Neural cell (in vitro differentiated cells): ENCODE measurements at regions not wholly inside any gene's neighbourhood (a gene's known extent, or its start where the extent isn't known, plus 50 kb on each side); places are given as distances from the start of the nearest gene placed in this dataset.

Experiments used
- H2AFZ ChIP-seq: fragments of 200-600, 300-800 bp; sonication (generic), shearing (Covaris generic); 2 replicates; pipeline ENCODE4 v1.6.0; 2014; ENCODE audit warnings: low read depth, mild to moderate bottlenecking, antibody characterized with exemption, low read length, moderate library complexity
- H3F3A ChIP-seq: fragments of 200-600 bp; shearing (Covaris generic); 2 replicates; pipeline ENCODE4 v1.6.1; 2016; ENCODE audit warnings: mild to moderate bottlenecking, moderate library complexity, mixed read lengths, antibody characterized with exemption, low read length; ENCODE audit not compliant: insufficient read depth, poor library complexity, severe bottlenecking
- H3K27ac ChIP-seq: fragments of 200-600, 300-800 bp; sonication (generic), shearing (Covaris generic); 2 replicates; pipeline ENCODE4 v1.5.1; 2014; ENCODE audit warnings: mild to moderate bottlenecking, low read length, moderate library complexity
- H3K27me3 ChIP-seq: fragments of 300-800, 200-600 bp; sonication (generic), shearing (Covaris generic); 2 replicates; pipeline ENCODE4 v1.6.0; 2014; ENCODE audit warnings: mild to moderate bottlenecking, low read depth, low read length, moderate library complexity; ENCODE audit not compliant: insufficient read depth
- H3K36me3 ChIP-seq: fragments of 300-800, 200-600 bp; sonication (generic), shearing (Covaris generic); 2 replicates; pipeline ENCODE4 v1.5.1; 2014; ENCODE audit warnings: mild to moderate bottlenecking, antibody characterized with exemption, low read length, moderate library complexity; ENCODE audit not compliant: insufficient read depth
- H3K4me2 ChIP-seq: fragments of 300-800, 200-600 bp; sonication (generic), shearing (Covaris generic); 2 replicates; pipeline ENCODE4 v1.6.0; 2014; ENCODE audit warnings: mild to moderate bottlenecking, low read length
- H3K4me3 ChIP-seq: fragments of 300-800, 200-600 bp; sonication (generic), shearing (Covaris generic); 2 replicates; pipeline ENCODE4 v1.5.1; 2014; ENCODE audit warnings: mild to moderate bottlenecking, low read length, moderate library complexity
- H3K79me2 ChIP-seq: fragments of 200-600 bp; shearing (Covaris generic); replicated peaks from 2 replicates; pipeline ENCODE4 v1.6.0; 2014; ENCODE audit warnings: mild to moderate bottlenecking, low read length, moderate library complexity; ENCODE audit not compliant: insufficient read depth
- H3K9ac ChIP-seq: fragments of 300-800, 200-600 bp; sonication (generic), shearing (Covaris generic); 2 replicates; pipeline ENCODE4 v1.6.1; 2016; ENCODE audit warnings: mild to moderate bottlenecking, low read length, mixed read lengths
- H3K9me2 ChIP-seq: fragments of 200-600 bp; shearing (Covaris generic); 2 replicates; pipeline ENCODE4 v1.6.1; 2016; ENCODE audit warnings: mild to moderate bottlenecking, low read length, mixed read lengths; ENCODE audit not compliant: insufficient read depth
- H3K9me3 ChIP-seq: fragments of 200-600, 300-800 bp; sonication (generic), shearing (Covaris generic); 2 replicates; pipeline ENCODE4 v1.6.1; 2016; ENCODE audit warnings: mild to moderate bottlenecking, mixed run types, low read length, moderate library complexity, mixed read lengths
- H4K20me1 ChIP-seq: fragments of 200-600 bp; shearing (Covaris generic); 2 replicates; pipeline ENCODE4 v1.6.1; 2016; ENCODE audit warnings: mild to moderate bottlenecking, mixed run types; ENCODE audit not compliant: insufficient read depth
- CTCF ChIP-seq: fragments of 450-650 bp; IDR thresholded peaks from 2 replicates; pipeline ENCODE4 v1.5.1; 2014; ENCODE audit warnings: antibody characterized with exemption, mild to moderate bottlenecking, moderate library complexity; ENCODE audit not compliant: poor library complexity, severe bottlenecking
- EP300 ChIP-seq: fragments of 450-650 bp; conservative IDR thresholded peaks from 2 replicates; pipeline ENCODE4 v1.6.1; 2014; ENCODE audit warnings: antibody characterized with exemption, mild to moderate bottlenecking, moderate library complexity; ENCODE audit not compliant: poor library complexity, severe bottlenecking
- EZH2 ChIP-seq: fragments of 200-600, 300-800 bp; shearing (Covaris generic), sonication (generic); IDR thresholded peaks from 2 replicates; pipeline ENCODE4 v1.6.1; 2014; ENCODE audit warnings: antibody characterized with exemption, low read length, borderline replicate concordance, mild to moderate bottlenecking; ENCODE audit not compliant: insufficient read depth, poor library complexity, severe bottlenecking
- MXI1 ChIP-seq: fragments of 450-650 bp; conservative IDR thresholded peaks from 2 replicates; pipeline ENCODE4 v1.6.1; 2014; ENCODE audit warnings: antibody characterized with exemption, mild to moderate bottlenecking; ENCODE audit not compliant: poor library complexity, severe bottlenecking
- POLR2AphosphoS5 ChIP-seq: IDR thresholded peaks from 2 replicates; pipeline ENCODE4 v1.6.1; 2012
- RAD21 ChIP-seq: fragments of 450-650 bp; conservative IDR thresholded peaks from 2 replicates; pipeline ENCODE4 v1.6.1; 2014; ENCODE audit warnings: antibody characterized with exemption, mild to moderate bottlenecking, moderate library complexity
- REST ChIP-seq: IDR thresholded peaks from 2 replicates; pipeline ENCODE4 v1.6.1; 2012; ENCODE audit warnings: borderline replicate concordance
- SMC3 ChIP-seq: fragments of 450-650 bp; conservative IDR thresholded peaks from 2 replicates; pipeline ENCODE4 v1.6.1; 2014; ENCODE audit warnings: antibody characterized with exemption, mild to moderate bottlenecking, moderate library complexity; ENCODE audit not compliant: poor library complexity
- TAF1 ChIP-seq: IDR thresholded peaks from 2 replicates; pipeline ENCODE4 v1.6.1; 2012; ENCODE audit warnings: low read depth

- no peaks in the 10 kb centered on the region for H3F3A ChIP-seq
- H3K27me3 ChIP-seq, result no peaks in the 10 kb centered on the region
- no peaks in the 10 kb centered on the region for H3K9me2 ChIP-seq
- no peaks in the 10 kb centered on the region for H4K20me1 ChIP-seq
- H3K4me2 ChIP-seq, result no peak overlapping the region
- no peak for TF ChIP-seq EP300
- no peak for TF ChIP-seq EZH2
- TF ChIP-seq MXI1, result no peak
- TF ChIP-seq REST, result no peak
- TF ChIP-seq SMC3, result no peak
- TF ChIP-seq CTCF, result no peak
- TF ChIP-seq RAD21, result no peak
- no peak for TF ChIP-seq POLR2AphosphoS5
- no peak overlapping the region for H3K27ac ChIP-seq
- H3K36me3 ChIP-seq, result no peaks in the 10 kb centered on the region
- peaks cover 4% of the 10 kb centered on the region for H3K9me3 ChIP-seq
- H2AFZ ChIP-seq, result no peak overlapping the region
- no peak overlapping the region for H3K4me3 ChIP-seq
- H3K79me2 ChIP-seq, result no peaks in the 10 kb centered on the region
- no peak overlapping the region for H3K9ac ChIP-seq
These were observed 154.1 kb downstream of the SNX18 start for GRCh38 chr5:54671681-54672080.

GRCh38 chr5:54671111-54671531 lies 153.6 kb downstream of the SNX18 start:
- Histone ChIP-seq H3K9me3 (peaks cover 4% of the 10 kb centered on the region), H4K20me1 (no peaks in the 10 kb centered on the region), H3K9me2 (no peaks in the 10 kb centered on the region), H3K79me2 (no peaks in the 10 kb centered on the region), H3F3A (no peaks in the 10 kb centered on the region), H3K9ac (no peak overlapping the region), H2AFZ (no peak overlapping the region), H3K4me3 (no peak overlapping the region), H3K27ac (no peak overlapping the region), H3K4me2 (no peak overlapping the region), H3K36me3 (no peaks in the 10 kb centered on the region), H3K27me3 (no peaks in the 10 kb centered on the region)
- TF ChIP-seq EP300 (no peak), EZH2 (no peak), POLR2AphosphoS5 (no peak), MXI1 (no peak), RAD21 (no peak)

- H3K27ac ChIP-seq, result no peak overlapping the region
- no peak overlapping the region for H3K4me3 ChIP-seq
- TF ChIP-seq SMC3 (no peak), EP300 (no peak), TAF1 (no peak), EZH2 (no peak), REST (no peak), POLR2AphosphoS5 (no peak), MXI1 (no peak), RAD21 (no peak), CTCF (no peak)
- H4K20me1 ChIP-seq, result no peaks in the 10 kb centered on the region
- H3K9me3 ChIP-seq, result peaks cover 4% of the 10 kb centered on the region
- H3K79me2 ChIP-seq, result no peaks in the 10 kb centered on the region
- H3K9me2 ChIP-seq, result no peaks in the 10 kb centered on the region
- no peak overlapping the region for H3K4me2 ChIP-seq
- H3F3A ChIP-seq, result no peaks in the 10 kb centered on the region
- no peak overlapping the region for H2AFZ ChIP-seq
- H3K9ac ChIP-seq, result no peak overlapping the region
- no peaks in the 10 kb centered on the region for H3K36me3 ChIP-seq
- H3K27me3 ChIP-seq, result no peaks in the 10 kb centered on the region
These were observed 152.7 kb downstream of the SNX18 start for GRCh38 chr5:54670281-54670680.
